ENCODE measurements at regions not wholly inside any gene's neighbourhood (a gene's known extent, or its start where the extent isn't known, plus 50 kb on each side); places are given as distances from the start of the nearest gene placed in this dataset.
"Not testable (repeated sequence)": the region's sequence is repeated elsewhere in the genome, so short reads cannot be mapped to it uniquely, and the experiment has no call there.

DNA sequence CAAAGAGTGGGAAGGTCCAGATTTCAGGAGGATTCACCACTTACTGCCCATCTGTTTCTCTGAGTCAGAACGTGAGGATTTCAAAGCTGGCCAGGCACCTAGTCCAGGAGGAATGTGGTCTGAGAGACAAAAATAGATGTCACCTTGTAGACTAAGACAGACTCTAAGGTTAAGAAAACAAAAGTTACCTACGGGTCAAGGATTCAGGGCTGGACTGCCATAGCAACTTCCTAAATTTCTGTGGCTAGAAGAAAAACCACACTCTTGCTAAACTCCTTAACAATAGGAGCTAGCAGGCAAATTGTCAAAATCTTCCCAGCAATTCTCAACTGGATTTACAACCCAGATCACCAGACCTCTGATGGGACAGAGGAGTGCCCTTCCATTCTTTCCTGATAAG lies 250.4 kb upstream of the NOTCH2NLA start:
- H3K4me1 Mint-ChIP-seq (ENCODE audit: low read depth); DNase-seq (ENCODE audit: low spot score); H3K9me3 Mint-ChIP-seq; H3K4me3 Mint-ChIP-seq; H3K27me3 Mint-ChIP-seq (ENCODE audit: low read depth); H3K36me3 Mint-ChIP-seq (ENCODE audit: low read depth); H3K27ac Mint-ChIP-seq: not testable (repeated sequence)

DNA sequence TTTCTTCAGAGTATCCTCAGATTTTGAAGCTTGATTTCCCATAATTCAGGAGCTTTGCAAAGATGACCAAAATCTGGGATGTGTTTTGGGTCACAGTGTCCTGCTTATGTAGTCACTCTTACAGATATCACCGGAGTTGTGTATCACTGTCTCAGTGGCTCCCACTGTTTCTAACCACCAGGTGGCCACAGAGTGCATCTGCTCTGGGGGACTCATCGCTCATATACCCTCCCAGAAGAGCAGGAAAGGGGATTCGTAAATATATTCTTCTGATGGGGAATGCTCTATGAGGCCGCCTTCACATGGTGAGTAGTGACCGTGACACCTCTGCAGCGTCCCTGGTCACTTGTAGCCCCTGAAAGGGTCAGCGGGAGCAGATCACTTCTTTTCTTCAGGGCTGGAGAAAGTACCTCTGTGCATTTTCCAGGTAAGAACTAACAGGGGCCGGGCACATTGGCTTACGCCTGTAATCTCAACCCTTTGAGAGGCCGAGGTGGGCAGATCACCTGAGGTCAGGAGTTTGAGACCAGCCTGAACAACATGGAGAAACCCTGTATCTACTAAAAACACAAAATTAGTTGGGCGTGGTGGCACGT lies 249.4 kb upstream of the NOTCH2NLA start:
- not testable (repeated sequence) for H3K4me3 Mint-ChIP-seq; H3K9me3 Mint-ChIP-seq; H3K36me3 Mint-ChIP-seq (ENCODE audit: low read depth); H3K27ac Mint-ChIP-seq; DNase-seq (ENCODE audit: low spot score); H3K27me3 Mint-ChIP-seq (ENCODE audit: low read depth); H3K4me1 Mint-ChIP-seq (ENCODE audit: low read depth)

DNA sequence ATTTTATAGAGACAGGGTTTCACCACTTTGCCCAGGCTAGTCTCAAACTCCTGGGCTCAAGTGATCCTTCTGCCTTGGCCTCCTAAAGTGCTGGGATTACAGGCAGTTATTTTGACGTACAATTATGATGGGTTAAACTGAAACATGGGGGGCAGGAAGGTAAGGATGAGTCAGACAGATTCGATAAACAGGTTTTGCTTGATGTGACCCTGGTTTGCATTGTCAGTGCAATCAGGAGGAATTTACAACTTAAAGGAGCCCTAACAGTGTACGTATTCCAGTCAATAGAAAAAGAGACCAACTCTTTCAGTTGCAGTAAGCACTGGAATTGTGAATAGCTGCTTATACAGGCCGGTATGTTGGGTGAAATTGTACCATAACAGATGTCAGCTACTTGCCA lies 246.3 kb upstream of the NOTCH2NLA start:
- not testable (repeated sequence) for H3K27me3 Mint-ChIP-seq (ENCODE audit: low read depth); H3K36me3 Mint-ChIP-seq (ENCODE audit: low read depth); H3K27ac Mint-ChIP-seq; H3K9me3 Mint-ChIP-seq; H3K4me1 Mint-ChIP-seq (ENCODE audit: low read depth); H3K4me3 Mint-ChIP-seq; DNase-seq (ENCODE audit: low spot score)

DNA sequence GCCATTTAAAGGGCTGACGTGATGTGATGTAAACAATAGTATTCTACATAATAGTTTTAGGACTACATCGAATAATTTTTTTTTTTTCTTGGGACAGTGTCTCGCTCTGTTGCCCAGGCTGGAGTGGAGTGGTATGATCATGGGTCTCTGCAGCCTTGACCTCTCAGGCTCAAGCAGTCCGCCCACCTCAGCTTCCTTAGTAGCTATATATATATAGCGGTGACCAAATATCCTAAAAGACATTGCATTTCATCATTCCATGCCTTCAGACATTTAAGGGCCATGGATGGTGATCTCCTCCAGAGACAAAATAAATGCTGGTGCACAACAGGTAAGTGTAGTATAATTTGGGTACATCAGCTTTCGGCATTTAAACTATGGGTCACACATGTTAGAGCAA lies 245.4 kb upstream of the NOTCH2NLA start:
- H3K36me3 Mint-ChIP-seq (ENCODE audit: low read depth); H3K27me3 Mint-ChIP-seq (ENCODE audit: low read depth); H3K4me3 Mint-ChIP-seq; H3K27ac Mint-ChIP-seq; H3K9me3 Mint-ChIP-seq; H3K4me1 Mint-ChIP-seq (ENCODE audit: low read depth); DNase-seq (ENCODE audit: low spot score): not testable (repeated sequence)

DNA sequence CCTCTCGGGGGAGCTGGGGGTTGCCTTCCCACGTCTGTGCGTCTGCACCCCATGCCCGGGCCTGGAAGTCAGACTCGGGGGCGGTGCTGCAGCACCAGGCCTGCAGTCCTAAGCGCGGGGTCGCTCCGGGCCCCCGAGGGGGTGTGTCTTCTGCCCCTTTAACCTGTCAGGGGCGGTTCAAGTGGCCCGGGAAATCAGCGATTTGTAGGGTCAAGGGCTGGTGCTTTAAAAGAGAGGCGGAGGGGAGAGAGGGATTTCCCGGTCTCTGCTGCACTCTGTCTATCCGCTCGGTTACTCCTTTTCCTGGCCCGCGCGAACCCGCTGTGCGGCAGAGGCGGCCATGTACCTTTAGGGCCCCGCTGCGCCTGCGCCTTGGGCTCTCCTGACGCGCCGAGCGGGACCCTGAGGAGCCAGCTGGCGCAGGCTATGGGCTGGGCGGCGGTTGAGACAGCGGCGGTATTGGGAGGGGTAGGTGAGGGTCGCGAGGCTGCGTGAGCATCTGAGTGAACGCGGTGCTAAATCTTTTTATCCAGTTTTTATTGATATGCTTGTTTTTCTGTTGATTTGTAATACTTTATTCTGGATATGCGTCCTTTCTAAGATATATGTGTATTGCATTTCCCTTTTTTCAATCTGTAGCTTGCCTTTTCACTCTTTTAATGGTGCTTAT lies 243.5 kb upstream of the NOTCH2NLA start:
- Mint-ChIP-seq H3K4me3 (peak overlapping the region; percentile 87), H3K27ac (peak overlapping the region; percentile 86)
- H3K27me3 Mint-ChIP-seq (ENCODE audit: low read depth); H3K4me1 Mint-ChIP-seq (ENCODE audit: low read depth); H3K36me3 Mint-ChIP-seq (ENCODE audit: low read depth); H3K9me3 Mint-ChIP-seq: not testable (repeated sequence)
- peak; percentile 72 for DNase-seq (ENCODE audit: low spot score)

DNA sequence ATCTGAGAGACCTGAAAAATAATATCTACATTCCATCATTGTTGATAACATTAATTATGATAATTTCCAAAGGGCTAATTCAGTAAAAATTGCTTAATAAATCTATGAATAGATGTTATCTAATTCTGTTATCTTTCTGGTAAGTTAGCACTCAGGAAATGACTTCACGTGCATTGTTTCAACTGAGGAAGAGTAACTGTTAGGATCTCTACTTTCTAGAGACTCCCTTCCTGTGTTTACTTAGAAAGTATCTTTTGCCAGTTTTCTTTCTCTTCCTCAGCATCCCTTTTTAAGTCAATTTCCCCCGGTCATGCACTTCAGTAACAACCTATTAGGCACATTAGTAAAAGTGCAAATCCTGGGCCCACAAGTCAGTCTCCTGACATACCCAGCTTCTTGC lies 231.1 kb upstream of the NOTCH2NLA start:
- H3K9me3 Mint-ChIP-seq; H3K36me3 Mint-ChIP-seq (ENCODE audit: low read depth); DNase-seq (ENCODE audit: low spot score); H3K27me3 Mint-ChIP-seq (ENCODE audit: low read depth); H3K4me3 Mint-ChIP-seq; H3K27ac Mint-ChIP-seq: not testable (repeated sequence)
- peaks cover 13% of the 10 kb centered on the region for H3K4me1 Mint-ChIP-seq (ENCODE audit: low read depth)

DNA sequence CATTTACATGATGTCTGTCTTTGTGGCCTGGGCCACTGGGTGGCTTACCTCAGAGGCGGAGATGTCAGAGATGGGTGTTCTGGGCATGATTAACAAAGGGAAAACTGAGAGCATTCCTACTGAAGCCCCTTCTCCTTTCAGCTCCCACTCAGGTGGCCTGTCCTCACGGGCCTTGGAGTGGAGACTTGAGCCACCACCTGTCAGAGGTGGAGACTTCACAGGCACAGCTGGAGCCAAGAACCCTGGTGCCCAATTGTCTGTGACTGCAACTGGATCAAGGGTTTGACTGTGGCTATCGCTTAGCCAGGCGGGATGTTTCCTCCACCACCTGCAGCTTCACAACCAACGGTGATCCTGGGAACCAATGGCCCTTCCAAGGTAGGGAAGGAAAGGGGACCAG lies 230.5 kb upstream of the NOTCH2NLA start:
- peak overlapping the region; percentile 36 for H3K27ac Mint-ChIP-seq
- H3K4me3 Mint-ChIP-seq; H3K9me3 Mint-ChIP-seq; DNase-seq (ENCODE audit: low spot score); H3K27me3 Mint-ChIP-seq (ENCODE audit: low read depth); H3K36me3 Mint-ChIP-seq (ENCODE audit: low read depth): not testable (repeated sequence)
- peaks cover 13% of the 10 kb centered on the region for H3K4me1 Mint-ChIP-seq (ENCODE audit: low read depth)

DNA sequence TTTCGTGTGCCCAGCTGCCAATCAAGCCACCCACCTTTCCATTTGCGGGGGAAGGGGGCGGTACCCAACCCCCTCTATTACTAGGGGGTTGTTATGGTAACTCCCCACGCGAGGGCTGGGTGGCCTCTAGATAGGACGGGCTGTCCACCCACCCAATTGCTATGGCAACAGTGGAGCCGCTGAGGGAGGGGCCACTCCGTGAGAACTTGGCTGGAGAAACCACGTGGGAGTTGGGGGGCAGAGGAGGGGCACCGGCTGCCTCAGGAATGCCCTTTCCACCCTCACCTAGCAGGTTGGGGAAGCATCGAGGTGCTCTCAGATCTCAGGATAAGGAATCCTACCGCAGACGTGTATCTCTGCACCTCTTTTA lies 220.0 kb upstream of the NOTCH2NLA start:
- H3K4me1 Mint-ChIP-seq (ENCODE audit: low read depth); H3K27me3 Mint-ChIP-seq (ENCODE audit: low read depth); H3K27ac Mint-ChIP-seq; H3K36me3 Mint-ChIP-seq (ENCODE audit: low read depth); H3K4me3 Mint-ChIP-seq; H3K9me3 Mint-ChIP-seq; DNase-seq (ENCODE audit: low spot score): not testable (repeated sequence)

DNA sequence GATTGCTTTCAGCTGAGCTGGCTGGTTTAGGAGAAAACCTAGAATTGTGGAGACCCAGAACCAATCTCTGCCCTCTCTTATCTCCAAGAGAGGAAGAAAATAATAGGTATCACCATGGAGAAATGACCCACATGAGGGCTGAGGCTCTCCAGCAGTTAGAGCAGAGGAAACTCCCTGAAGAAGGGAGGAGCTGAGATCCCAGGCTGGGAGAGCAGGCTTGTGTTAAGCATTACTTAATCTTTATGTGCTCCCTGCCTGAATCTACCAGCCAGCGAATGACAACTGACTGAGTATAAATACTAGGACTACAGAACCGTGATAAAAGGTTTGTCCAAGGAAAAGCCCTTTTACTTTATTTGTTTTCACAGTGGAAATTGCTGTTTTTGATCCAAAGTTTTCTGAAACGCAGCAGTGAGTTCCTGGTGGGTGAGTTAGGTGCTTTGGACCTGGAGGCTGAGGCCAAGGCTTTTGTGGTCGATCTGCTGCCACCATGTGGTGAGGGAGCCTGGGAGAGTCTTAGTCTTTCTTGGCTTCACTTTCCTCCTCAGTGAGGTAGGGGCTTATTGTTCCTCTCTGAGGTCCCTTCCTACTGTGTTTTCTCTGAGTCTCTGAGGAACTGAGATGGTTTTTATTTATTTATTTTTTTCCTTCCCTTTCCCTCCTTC lies 219.5 kb upstream of the NOTCH2NLA start:
- H3K27ac Mint-ChIP-seq; H3K4me3 Mint-ChIP-seq; H3K27me3 Mint-ChIP-seq (ENCODE audit: low read depth); H3K4me1 Mint-ChIP-seq (ENCODE audit: low read depth); H3K9me3 Mint-ChIP-seq; H3K36me3 Mint-ChIP-seq (ENCODE audit: low read depth): not testable (repeated sequence)
- peak; percentile 35 for DNase-seq (ENCODE audit: low spot score)

DNA sequence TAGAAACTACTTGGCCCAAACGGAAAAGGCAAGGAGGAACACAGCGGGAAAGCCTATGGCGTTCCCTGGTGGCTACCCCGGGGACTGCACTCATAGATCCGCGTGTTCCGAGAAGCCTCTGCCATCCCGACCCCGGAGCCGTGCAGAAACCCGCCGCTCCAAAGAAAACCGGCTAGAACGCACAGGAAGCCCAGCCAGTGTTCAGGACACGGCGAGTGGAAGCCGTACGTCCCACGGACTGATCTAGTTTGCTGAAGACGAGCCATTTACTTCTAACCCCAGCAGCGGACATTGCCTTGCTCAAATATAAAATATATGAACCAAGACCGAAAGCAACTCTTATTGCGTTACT lies 215.0 kb upstream of the NOTCH2NLA start:
- H3K9me3 Mint-ChIP-seq; H3K36me3 Mint-ChIP-seq (ENCODE audit: low read depth); H3K4me1 Mint-ChIP-seq (ENCODE audit: low read depth); H3K27ac Mint-ChIP-seq; H3K27me3 Mint-ChIP-seq (ENCODE audit: low read depth): not testable (repeated sequence)
- peak; percentile 26 for DNase-seq (ENCODE audit: low spot score)
- H3K4me3 Mint-ChIP-seq = peak overlapping the region; percentile 77

DNA sequence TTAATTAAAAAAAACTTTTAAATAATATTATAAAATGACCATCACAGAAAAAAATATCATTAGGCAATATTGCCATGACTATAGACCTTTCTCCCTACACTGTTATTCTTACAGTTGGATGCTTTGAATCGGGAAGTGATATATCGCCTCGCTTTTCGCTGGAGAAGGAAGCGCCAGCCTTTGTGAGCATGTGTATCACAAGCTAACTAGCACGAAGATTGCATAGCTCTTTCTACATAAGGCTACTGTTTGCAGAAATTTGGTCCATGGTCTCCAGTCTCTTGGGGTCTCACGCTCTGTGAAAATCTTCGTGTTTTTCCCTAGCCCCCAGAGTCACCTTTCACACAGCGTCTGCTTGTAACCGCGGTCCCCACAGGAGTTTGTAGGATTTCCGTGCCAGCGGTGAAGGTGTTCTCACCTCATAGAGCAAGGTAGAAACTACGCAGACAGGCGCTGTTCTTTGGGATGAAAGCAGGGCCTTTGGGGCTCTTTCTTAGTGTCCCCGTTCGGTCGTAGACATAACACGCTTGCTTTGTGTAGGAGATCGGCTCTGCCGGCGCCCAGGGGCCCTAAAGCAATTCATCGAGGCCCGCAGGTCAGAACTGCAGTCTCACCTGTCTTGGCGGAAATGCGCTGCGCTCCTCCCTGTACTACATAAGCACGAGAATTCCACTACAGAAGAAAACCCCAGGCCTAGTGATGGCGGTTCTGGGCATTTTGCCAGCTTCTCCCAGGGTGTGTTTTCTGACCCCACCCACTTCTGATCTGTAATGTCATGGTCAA lies 214.5 kb upstream of the NOTCH2NLA start:
- DNase-seq (ENCODE audit: low spot score); H3K27me3 Mint-ChIP-seq (ENCODE audit: low read depth); H3K36me3 Mint-ChIP-seq (ENCODE audit: low read depth); H3K9me3 Mint-ChIP-seq; H3K4me1 Mint-ChIP-seq (ENCODE audit: low read depth); H3K27ac Mint-ChIP-seq: not testable (repeated sequence)
- H3K4me3 Mint-ChIP-seq = peak overlapping the region; percentile 26

DNA sequence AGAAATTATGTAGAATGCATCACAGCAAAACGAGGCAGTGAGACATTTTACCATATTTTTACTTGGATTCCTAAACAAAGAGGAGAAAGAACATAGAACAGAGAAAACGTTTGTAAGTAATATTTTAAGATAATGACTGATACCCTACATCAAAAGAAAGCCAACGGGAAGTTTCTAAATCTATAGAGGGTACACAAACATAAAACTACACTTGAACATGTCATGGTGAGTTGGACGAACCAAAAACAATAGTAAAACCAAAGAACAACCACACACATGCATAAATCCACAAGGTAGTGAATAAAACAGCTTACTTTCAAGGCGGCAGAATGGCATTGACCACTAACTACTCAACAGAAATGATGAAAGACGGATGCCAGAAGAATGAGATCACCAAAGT lies 209.7 kb upstream of the NOTCH2NLA start:
- not testable (repeated sequence) for DNase-seq (ENCODE audit: low spot score); H3K27me3 Mint-ChIP-seq (ENCODE audit: low read depth); H3K27ac Mint-ChIP-seq; H3K4me1 Mint-ChIP-seq (ENCODE audit: low read depth); H3K36me3 Mint-ChIP-seq (ENCODE audit: low read depth); H3K9me3 Mint-ChIP-seq; H3K4me3 Mint-ChIP-seq

DNA sequence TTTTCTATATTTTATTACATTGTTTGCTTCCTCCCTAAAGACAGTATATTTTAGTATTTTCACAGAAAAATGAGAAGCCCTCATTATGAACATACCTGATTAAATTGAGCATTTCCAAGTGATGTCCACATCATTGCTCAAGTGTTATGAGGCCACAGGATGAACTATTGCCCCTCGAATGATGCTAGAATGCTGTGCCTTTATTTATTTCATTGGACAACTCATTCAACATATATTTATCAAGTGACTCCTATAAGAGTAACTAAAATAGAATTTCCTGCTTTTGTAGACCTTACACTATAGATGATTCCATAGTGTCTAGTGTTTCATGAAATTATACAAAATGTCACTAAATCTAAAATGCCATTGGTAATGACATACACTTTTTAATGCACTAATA lies 187.8 kb upstream of the NOTCH2NLA start:
- not testable (repeated sequence) for DNase-seq (ENCODE audit: low spot score); H3K36me3 Mint-ChIP-seq (ENCODE audit: low read depth); H3K9me3 Mint-ChIP-seq; H3K27ac Mint-ChIP-seq; H3K4me1 Mint-ChIP-seq (ENCODE audit: low read depth); H3K27me3 Mint-ChIP-seq (ENCODE audit: low read depth); H3K4me3 Mint-ChIP-seq

DNA sequence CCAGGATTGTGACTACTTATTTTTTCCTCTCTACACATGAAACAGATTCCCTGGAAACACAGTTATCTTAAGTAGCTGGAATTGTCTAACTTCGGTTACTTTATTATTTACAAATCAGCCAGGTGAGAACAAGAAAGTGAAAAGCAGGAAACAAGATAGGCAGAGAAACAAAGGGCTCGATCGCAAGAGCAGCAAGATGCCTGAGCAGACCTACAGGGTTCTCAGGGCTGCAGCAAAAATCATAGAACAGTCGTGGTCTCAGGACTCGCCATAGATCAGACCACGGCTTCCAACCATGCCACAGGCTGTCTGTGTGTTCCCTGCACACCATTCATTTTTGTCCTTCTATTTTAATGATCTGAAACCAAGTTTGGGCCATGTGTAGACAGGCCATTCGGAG lies 186.2 kb upstream of the NOTCH2NLA start:
- DNase-seq (ENCODE audit: low spot score); H3K36me3 Mint-ChIP-seq (ENCODE audit: low read depth); H3K9me3 Mint-ChIP-seq; H3K27ac Mint-ChIP-seq; H3K27me3 Mint-ChIP-seq (ENCODE audit: low read depth): not testable (repeated sequence)
- Mint-ChIP-seq H3K4me3 (peak overlapping the region; percentile 29), H3K4me1 (ENCODE audit: low read depth) (peaks cover 11% of the 10 kb centered on the region)
